ENCODE measurements at regions not wholly inside any gene's neighbourhood (a gene's known extent, or its start where the extent isn't known, plus 50 kb on each side); places are given as distances from the start of the nearest gene placed in this dataset.

DNA sequence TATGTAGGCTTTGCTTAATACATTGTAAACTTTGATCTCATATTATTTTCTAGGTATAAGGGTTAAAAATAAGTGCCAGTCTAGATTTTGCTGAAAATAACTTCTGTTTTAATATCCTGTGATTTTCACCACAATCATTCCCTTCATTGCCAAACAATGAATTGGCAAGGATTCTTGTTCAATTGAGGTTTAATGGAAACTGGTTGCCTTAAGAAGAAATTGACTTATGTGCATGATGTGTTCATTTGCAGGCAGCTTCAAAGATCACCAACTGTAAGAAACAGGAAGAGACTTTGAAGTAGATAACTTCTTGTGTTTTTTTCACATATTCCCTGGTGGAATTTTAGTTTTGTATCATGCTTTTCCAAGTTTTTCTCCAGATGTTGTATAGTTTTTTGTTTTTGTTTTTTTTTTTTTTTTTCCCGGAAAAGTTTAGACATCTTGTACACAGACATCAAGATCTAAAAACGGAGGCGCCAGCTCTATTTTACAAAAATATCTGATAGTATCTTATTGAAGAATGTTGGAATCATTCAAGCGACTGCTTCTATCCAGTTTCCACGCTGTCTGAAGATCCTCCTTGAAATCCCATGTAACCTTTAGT is 108.3 kb downstream of the POSTN start:
- Mint-ChIP-seq H3K36me3 (ENCODE audit: low read depth) (no peaks in the 10 kb centered on the region), H3K4me1 (peaks cover 13% of the 10 kb centered on the region), H3K27me3 (ENCODE audit: low read depth, poor library complexity) (no peaks in the 10 kb centered on the region), H3K27ac (peak overlapping the region; percentile 4), H3K9me3 (no peaks in the 10 kb centered on the region), H3K4me3 (no peak overlapping the region)
- DNase-seq, result no peak
- TF ChIP-seq, protein P1, sequence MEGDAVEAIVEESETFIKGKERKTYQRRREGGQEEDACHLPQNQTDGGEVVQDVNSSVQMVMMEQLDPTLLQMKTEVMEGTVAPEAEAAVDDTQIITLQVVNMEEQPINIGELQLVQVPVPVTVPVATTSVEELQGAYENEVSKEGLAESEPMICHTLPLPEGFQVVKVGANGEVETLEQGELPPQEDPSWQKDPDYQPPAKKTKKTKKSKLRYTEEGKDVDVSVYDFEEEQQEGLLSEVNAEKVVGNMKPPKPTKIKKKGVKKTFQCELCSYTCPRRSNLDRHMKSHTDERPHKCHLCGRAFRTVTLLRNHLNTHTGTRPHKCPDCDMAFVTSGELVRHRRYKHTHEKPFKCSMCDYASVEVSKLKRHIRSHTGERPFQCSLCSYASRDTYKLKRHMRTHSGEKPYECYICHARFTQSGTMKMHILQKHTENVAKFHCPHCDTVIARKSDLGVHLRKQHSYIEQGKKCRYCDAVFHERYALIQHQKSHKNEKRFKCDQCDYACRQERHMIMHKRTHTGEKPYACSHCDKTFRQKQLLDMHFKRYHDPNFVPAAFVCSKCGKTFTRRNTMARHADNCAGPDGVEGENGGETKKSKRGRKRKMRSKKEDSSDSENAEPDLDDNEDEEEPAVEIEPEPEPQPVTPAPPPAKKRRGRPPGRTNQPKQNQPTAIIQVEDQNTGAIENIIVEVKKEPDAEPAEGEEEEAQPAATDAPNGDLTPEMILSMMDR (IDR thresholded peaks at IDR 0.05), result no peak

DNA sequence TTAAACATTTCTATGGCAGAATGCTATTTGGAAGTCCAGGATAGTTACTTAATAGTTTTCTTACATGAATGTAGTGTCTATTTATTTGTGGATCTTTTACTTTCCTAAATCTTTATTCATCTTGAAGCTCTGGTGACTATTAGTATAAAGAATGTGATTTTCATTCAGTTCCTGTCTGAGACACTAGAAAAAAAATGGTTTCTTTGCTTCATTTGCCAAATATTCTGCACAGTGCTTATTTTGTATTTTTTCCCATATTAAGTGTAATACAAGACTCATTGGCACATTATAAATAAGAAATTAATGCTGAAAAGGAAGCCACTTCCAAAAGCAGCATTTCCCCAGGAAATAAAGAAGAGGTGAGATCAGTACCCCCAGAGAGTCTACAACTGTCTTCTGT is 109.8 kb downstream of the POSTN start:
- Mint-ChIP-seq H3K4me3 (no peak overlapping the region), H3K9me3 (no peaks in the 10 kb centered on the region), H3K4me1 (peaks cover 13% of the 10 kb centered on the region), H3K36me3 (ENCODE audit: low read depth) (no peaks in the 10 kb centered on the region), H3K27ac (no peak overlapping the region), H3K27me3 (ENCODE audit: low read depth, poor library complexity) (no peaks in the 10 kb centered on the region)
- no peak for DNase-seq
- TF ChIP-seq, protein P1 (IDR thresholded peaks at IDR 0.05), result no peak

DNA sequence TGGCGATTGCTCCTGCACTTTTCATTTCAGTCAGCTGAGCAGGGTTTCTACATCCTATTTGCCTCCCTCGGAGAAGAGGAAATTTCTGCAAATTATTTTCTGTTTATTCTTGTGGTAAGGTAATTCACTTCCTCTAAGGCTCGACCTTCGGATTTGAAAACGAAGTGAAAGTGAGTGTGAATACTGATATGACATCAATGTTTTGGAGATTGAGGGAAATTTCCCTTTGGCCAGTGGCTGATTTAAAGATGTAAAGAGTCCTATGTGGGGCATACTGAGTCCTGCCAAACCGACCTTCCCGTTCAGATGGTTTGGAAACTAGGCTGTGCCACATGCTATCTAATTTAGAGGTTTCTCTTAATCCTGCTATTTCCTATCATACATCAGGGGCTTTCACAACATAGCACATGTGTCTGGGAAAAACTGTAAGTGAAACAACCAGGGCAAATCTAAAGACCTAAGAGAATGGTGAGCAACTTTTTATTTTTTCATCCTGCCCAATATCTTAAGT is 112.3 kb downstream of the POSTN start:
- Mint-ChIP-seq H3K27ac (no peak overlapping the region), H3K36me3 (ENCODE audit: low read depth) (no peaks in the 10 kb centered on the region)
- TF ChIP-seq, protein P1 (IDR thresholded peaks at IDR 0.05), result no peak

DNA sequence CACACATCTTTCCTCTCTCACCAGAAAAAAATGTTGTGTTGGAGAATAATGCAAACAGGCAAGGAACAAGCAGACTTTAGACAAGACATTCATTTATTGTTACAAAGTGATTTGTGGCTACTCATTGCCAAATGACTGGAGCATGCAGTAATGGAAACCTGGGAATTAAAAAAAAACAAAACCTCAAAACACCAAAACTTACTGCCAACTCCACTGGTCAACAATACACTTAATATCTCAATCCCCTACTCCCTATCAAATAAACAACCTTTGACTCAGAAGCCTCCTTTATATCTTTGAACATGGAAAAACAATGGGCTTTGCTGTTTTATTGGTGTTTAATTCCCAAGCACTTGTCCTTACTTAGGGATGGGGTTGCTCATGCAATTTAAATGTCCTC is 112.8 kb downstream of the POSTN start:
- peaks cover 9% of the 10 kb centered on the region for H3K4me1 Mint-ChIP-seq
- DNase-seq, result no peak

More for the DNA sequence above, 112.3 kb downstream of the POSTN start:
- Mint-ChIP-seq H3K27me3 (ENCODE audit: low read depth, poor library complexity) (no peaks in the 10 kb centered on the region), H3K4me3 (no peak overlapping the region), H3K9me3 (no peaks in the 10 kb centered on the region), H3K4me1 (peaks cover 13% of the 10 kb centered on the region)
- no peak for DNase-seq

DNA sequence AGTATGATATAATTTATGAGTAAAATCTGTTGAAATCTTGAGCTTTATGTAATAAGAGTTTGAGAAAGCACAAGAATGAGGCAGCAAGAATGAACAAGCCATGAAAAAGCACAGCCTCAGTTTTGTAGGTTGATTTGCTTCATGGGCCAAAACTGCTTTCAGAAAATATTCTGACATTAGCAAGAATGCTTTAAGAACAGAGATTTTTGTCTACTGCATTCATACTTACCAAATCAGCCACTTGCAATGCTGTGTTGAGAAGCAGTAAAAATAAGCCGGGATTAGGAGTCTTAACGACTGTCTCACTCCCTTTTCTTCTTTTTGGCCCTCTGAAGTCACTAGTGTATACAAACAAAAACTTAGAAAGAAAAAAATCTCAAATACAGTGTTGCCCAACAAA is 114.5 kb downstream of the POSTN start:
- Mint-ChIP-seq H3K27ac (peak overlapping the region; percentile 38), H3K4me1 (peaks cover 8% of the 10 kb centered on the region)
- DNase-seq, result no peak

More for the DNA sequence above, 112.8 kb downstream of the POSTN start:
- Mint-ChIP-seq H3K27ac (no peak overlapping the region), H3K4me3 (no peak overlapping the region), H3K36me3 (ENCODE audit: low read depth) (no peaks in the 10 kb centered on the region), H3K9me3 (no peaks in the 10 kb centered on the region), H3K27me3 (ENCODE audit: low read depth, poor library complexity) (no peaks in the 10 kb centered on the region)
- TF ChIP-seq, protein P1 (IDR thresholded peaks at IDR 0.05), result no peak

More for the DNA sequence above, 114.5 kb downstream of the POSTN start:
- Mint-ChIP-seq H3K4me3 (no peak overlapping the region), H3K36me3 (ENCODE audit: low read depth) (no peaks in the 10 kb centered on the region), H3K9me3 (no peaks in the 10 kb centered on the region), H3K27me3 (ENCODE audit: low read depth, poor library complexity) (no peaks in the 10 kb centered on the region)
- TF ChIP-seq, protein P1 (IDR thresholded peaks at IDR 0.05), result no peak
